ENCODE measurements at regions not wholly inside any gene's neighbourhood (a gene's known extent, or its start where the extent isn't known, plus 50 kb on each side); places are given as distances from the start of the nearest gene placed in this dataset.

GRCh38 chr2:19686439-19686838 is 215.3 kb downstream of the TTC32 start:
- TF ChIP-seq ZNF239 (tag by site-specific recombination; IDR thresholded peaks at IDR 0.05), result no peak
- peak; percentile 76 for TF ChIP-seq REST (tag by site-specific recombination; IDR thresholded peaks at IDR 0.05)
- no peak for TF ChIP-seq ZSCAN18 (tag by site-specific recombination; IDR thresholded peaks at IDR 0.05)
- Histone ChIP-seq H3K36me3 (ENCODE audit: control insufficient read depth in 2 of 2, insufficient read depth in 1 of 2, low read length in 2 of 2) (no peaks in the 10 kb centered on the region), H3K4me3 (ENCODE audit: low read depth, low read length) (no peak overlapping the region), H3K9me3 (ENCODE audit: control insufficient read depth, insufficient read depth, low read depth, low read length) (no peaks in the 10 kb centered on the region), H3K27ac (ENCODE audit: extremely low read depth, low read depth, low read length) (no peak overlapping the region), H3K4me1 (ENCODE audit: control insufficient read depth, insufficient read depth, low read length) (no peaks in the 10 kb centered on the region)
- ChIA-PET CTCF (interaction anchor here (0.6 kb wide), 1 partner anchor 1056 kb away, joined by 4 read pairs; no protein-coding TSS in a partner anchor), POLR2A (no interaction called here)

GRCh38 chr2:19685731-19686130 is 216.1 kb downstream of the TTC32 start:
- CTCF ChIA-PET, result no interaction called here

GRCh38 chr2:19684516-19684915 is 217.3 kb downstream of the TTC32 start:
- Histone ChIP-seq H3K27ac (ENCODE audit: extremely low read depth, low read depth, low read length) (no peak overlapping the region), H3K9me3 (ENCODE audit: control insufficient read depth, insufficient read depth, low read depth, low read length) (no peaks in the 10 kb centered on the region), H3K36me3 (ENCODE audit: control insufficient read depth in 2 of 2, insufficient read depth in 1 of 2, low read length in 2 of 2) (no peaks in the 10 kb centered on the region), H3K4me1 (ENCODE audit: control insufficient read depth, insufficient read depth, low read length) (no peaks in the 10 kb centered on the region), H3K4me3 (ENCODE audit: low read depth, low read length) (no peak overlapping the region)
- CTCF ChIA-PET, result interaction anchor here (1.0 kb wide), 1 partner anchor 179 kb away, joined by 3 read pairs; no protein-coding TSS in a partner anchor
- no peak for TF ChIP-seq GFI1B (tag by site-specific recombination; IDR thresholded peaks at IDR 0.05)
- no peak for TF ChIP-seq ZNF146 (tag by site-specific recombination; IDR thresholded peaks at IDR 0.05)
- no peak for TF ChIP-seq KLF10 (tag by site-specific recombination; IDR thresholded peaks at IDR 0.05)
- TF ChIP-seq ZNF133 (tag by site-specific recombination; IDR thresholded peaks at IDR 0.05), result no peak
- no peak for TF ChIP-seq ZNF175 (tag by site-specific recombination; IDR thresholded peaks at IDR 0.05)
- no peak for TF ChIP-seq ZNF513 (tag by site-specific recombination; IDR thresholded peaks at IDR 0.05)
- TF ChIP-seq ZNF830 (tag by site-specific recombination; IDR thresholded peaks at IDR 0.05; ENCODE audit: low read depth), result no peak
- no peak for TF ChIP-seq ZNF426 (tag by site-specific recombination; IDR thresholded peaks at IDR 0.05)
- POLR2A ChIA-PET, result no interaction called here

More at GRCh38 chr2:19685731-19686130, 216.1 kb downstream of the TTC32 start:
- Histone ChIP-seq H3K36me3 (ENCODE audit: control insufficient read depth in 2 of 2, insufficient read depth in 1 of 2, low read length in 2 of 2) (no peaks in the 10 kb centered on the region), H3K4me1 (ENCODE audit: control insufficient read depth, insufficient read depth, low read length) (no peaks in the 10 kb centered on the region), H3K4me3 (ENCODE audit: low read depth, low read length) (no peak overlapping the region), H3K27ac (ENCODE audit: extremely low read depth, low read depth, low read length) (no peak overlapping the region), H3K9me3 (ENCODE audit: control insufficient read depth, insufficient read depth, low read depth, low read length) (no peaks in the 10 kb centered on the region)
- TF ChIP-seq ZBTB21 (tag by site-specific recombination; IDR thresholded peaks at IDR 0.05), result no peak
- no peak for TF ChIP-seq ZNF112 (tag by site-specific recombination; IDR thresholded peaks at IDR 0.05)
- TF ChIP-seq, protein P1, sequence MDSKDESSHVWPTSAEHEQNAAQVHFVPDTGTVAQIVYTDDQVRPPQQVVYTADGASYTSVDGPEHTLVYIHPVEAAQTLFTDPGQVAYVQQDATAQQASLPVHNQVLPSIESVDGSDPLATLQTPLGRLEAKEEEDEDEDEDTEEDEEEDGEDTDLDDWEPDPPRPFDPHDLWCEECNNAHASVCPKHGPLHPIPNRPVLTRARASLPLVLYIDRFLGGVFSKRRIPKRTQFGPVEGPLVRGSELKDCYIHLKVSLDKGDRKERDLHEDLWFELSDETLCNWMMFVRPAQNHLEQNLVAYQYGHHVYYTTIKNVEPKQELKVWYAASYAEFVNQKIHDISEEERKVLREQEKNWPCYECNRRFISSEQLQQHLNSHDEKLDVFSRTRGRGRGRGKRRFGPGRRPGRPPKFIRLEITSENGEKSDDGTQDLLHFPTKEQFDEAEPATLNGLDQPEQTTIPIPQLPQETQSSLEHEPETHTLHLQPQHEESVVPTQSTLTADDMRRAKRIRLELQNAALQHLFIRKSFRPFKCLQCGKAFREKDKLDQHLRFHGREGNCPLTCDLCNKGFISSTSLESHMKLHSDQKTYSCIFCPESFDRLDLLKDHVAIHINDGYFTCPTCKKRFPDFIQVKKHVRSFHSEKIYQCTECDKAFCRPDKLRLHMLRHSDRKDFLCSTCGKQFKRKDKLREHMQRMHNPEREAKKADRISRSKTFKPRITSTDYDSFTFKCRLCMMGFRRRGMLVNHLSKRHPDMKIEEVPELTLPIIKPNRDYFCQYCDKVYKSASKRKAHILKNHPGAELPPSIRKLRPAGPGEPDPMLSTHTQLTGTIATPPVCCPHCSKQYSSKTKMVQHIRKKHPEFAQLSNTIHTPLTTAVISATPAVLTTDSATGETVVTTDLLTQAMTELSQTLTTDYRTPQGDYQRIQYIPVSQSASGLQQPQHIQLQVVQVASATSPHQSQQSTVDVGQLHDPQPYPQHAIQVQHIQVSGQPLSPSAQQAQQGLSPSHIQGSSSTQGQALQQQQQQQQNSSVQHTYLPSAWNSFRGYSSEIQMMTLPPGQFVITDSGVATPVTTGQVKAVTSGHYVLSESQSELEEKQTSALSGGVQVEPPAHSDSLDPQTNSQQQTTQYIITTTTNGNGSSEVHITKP (tag by site-specific recombination; IDR thresholded peaks at IDR 0.05), result peak; percentile 82
- TF ChIP-seq ZSCAN30 (tag by site-specific recombination; IDR thresholded peaks at IDR 0.05), result no peak
- POLR2A ChIA-PET, result no interaction called here
